Neural progenitor cell (in vitro differentiated cells): ENCODE measurements at regions not wholly inside any gene's neighbourhood (a gene's known extent, or its start where the extent isn't known, plus 50 kb on each side); places are given as distances from the start of the nearest gene placed in this dataset.

Experiments
- EZH2 ChIP-seq: fragments of 200-600 bp; sonication (generic); IDR thresholded peaks from 2 replicates; pipeline ENCODE4 v1.6.1; 2017; ENCODE audit warnings: antibody characterized with exemption, mild to moderate bottlenecking, moderate library complexity
- TF ChIP-seq, protein P1 (sequence below): fragments of 200-600 bp; sonication (generic); IDR thresholded peaks from 2 replicates; pipeline ENCODE4 v1.5.1; 2017; ENCODE audit warnings: antibody characterized with exemption, mild to moderate bottlenecking

DNA sequence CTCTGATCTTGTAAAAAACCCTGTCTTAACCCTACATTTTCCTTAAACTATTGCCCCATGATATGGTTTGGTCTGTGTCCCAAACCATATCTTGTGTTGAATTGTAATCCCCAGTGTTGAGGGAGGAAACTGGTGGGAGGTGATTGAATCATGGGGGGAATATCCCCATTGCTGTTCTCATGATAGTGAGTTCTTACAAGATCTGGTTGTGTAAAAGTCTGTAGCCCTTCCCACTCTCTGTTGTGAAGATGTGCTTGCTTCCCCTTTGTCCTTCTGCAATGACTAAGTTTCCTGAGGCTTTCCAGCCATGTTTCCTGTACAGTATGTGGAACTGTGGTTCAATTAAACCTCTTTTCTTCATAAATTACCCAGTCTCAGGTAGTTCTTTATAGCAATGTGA, 881.4 kb downstream of the DIPK2A start:
- TF ChIP-seq, protein P1, sequence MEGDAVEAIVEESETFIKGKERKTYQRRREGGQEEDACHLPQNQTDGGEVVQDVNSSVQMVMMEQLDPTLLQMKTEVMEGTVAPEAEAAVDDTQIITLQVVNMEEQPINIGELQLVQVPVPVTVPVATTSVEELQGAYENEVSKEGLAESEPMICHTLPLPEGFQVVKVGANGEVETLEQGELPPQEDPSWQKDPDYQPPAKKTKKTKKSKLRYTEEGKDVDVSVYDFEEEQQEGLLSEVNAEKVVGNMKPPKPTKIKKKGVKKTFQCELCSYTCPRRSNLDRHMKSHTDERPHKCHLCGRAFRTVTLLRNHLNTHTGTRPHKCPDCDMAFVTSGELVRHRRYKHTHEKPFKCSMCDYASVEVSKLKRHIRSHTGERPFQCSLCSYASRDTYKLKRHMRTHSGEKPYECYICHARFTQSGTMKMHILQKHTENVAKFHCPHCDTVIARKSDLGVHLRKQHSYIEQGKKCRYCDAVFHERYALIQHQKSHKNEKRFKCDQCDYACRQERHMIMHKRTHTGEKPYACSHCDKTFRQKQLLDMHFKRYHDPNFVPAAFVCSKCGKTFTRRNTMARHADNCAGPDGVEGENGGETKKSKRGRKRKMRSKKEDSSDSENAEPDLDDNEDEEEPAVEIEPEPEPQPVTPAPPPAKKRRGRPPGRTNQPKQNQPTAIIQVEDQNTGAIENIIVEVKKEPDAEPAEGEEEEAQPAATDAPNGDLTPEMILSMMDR, result no peak
- TF ChIP-seq EZH2, result no peak
